GM19395 (cell line): ENCODE measurements at regions not wholly inside any gene's neighbourhood (a gene's known extent, or its start where the extent isn't known, plus 50 kb on each side); places are given as distances from the start of the nearest gene placed in this dataset.

ENCODE experiments used
- ATAC-seq: cut with Tn5 transposase; IDR thresholded peaks from one replicate; pipeline ENCODE4 v1.9.1; 2021; ENCODE audit warnings: mild to moderate bottlenecking, moderate library complexity; ENCODE audit not compliant: unreplicated experiment

DNA sequence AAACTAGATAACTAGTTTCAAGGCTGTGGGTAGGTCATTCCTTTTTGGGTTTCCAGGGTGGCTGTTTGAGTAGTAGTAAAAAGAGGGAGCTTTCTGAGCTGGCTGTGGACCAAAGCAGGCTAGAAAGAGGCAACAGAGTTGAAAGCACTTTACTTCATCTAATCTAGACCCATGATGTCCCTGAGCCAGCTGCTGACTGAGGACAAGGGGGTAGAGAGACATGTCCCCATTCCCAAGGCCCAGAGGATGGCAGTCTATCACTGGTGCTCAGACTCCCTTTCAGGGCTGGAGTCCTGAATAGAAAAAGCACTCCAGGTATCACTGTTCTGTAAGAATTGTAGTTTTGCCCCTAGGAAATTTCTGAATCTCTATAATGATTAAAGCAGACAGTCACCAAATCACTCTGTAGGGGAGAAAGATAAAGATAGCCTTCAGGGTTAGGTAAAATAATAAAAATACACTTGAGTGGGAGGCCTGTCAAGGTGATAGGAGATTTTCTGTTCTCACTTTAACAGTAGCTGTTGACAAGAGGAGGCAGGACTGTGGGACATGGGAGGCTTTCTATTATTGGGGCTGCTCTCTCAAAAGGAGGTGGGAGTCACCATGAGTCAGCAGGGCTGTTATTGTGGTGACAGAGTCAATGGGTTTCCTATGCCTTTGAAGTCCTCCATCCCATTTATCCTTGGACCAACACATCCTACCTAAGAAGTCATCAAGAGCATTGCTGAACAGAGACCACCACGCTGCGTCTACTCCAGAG is 190.2 kb upstream of the MPHOSPH6 start:
- no peak for ATAC-seq

DNA sequence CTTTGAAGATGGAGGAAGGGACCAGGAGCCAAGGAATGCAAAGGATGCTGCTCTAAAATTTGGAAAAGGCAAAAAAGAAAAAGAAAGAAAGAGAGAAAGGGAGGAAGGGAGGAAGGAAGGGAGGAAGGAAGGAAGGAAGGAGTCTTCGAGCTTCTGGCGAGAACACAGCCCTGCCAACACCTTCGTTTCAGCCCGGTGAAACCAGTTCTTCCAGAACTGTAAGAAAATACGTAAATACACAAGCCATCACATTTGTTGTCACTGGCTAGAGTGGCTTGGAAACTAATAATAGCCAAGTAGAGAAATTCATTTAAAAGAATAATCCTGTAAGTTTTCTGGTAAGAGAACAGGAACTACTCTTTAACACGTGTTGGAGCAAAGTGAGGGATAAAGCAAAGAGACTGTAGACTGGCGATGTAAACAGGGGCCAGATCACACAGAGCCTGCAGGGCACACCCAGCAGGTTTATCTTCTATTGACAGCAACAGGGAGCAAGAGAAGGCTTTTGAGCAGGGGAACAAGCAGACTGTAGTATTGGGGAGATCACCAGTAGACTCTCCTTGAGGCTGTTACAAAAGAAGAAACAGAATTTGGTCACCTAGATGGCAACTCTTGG is 188.7 kb upstream of the MPHOSPH6 start:
- ATAC-seq: no peak

DNA sequence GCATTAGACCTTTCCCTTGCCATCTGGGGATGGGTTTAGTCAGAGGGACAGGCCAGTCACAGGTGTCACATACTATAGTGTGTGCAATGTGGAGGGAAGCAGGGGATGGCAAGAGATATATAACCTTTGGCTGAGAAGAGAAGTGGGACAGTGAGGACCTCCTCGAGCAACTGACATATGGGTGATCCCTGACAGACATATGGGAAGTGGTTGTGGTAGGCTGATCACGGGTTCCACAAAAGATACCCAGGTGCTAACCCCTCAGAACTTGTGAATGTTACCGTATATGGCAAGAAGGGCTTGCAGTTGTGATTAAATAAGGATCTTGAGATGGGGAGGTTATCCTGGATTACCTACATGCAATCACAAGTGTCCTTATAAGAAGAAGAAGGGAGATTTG is 188.1 kb upstream of the MPHOSPH6 start:
- ATAC-seq: no peak

DNA sequence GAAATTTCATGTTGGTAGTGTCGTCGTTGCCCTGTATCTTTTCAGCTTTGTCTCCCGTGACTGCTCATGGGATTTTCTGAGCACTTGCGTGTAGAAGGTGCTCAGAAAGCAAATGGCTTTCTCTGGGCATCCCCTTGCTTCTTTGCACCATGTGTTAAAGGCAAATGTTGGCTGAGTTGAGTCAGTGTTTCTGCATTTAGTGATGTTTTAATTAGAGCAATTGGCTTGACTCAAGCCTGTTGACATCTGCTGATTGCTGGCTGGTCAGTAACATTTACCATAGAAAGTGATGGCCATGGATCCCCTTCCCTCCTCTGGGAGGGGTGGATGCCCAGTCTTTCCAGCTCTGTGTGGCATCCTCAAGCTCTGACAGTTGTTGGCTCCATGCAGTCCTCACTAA is 187.2 kb upstream of the MPHOSPH6 start:
- ATAC-seq: no peak

DNA sequence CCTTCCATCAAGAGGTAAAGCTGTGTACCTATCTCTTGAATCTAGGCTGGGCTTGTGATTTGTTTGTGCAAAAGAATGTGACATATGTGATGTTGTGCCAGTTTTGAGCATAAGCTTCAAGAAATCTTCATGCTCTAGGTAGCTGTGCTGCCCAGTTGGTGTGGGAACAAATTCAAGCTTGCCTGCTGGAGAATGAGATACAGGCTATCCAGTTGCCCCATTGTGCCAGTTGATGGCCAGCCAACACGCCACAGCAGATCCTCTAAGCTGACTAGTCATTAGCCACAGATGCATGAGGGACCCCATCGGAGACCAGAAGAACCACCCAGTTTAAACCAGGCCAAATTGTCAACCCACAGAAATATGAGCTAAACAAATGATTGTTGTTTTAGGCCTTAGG is 180.5 kb upstream of the MPHOSPH6 start:
- no peak for ATAC-seq

GRCh38 chr16:82345318-82345717 is 175.3 kb upstream of the MPHOSPH6 start:
- no peak for ATAC-seq

DNA sequence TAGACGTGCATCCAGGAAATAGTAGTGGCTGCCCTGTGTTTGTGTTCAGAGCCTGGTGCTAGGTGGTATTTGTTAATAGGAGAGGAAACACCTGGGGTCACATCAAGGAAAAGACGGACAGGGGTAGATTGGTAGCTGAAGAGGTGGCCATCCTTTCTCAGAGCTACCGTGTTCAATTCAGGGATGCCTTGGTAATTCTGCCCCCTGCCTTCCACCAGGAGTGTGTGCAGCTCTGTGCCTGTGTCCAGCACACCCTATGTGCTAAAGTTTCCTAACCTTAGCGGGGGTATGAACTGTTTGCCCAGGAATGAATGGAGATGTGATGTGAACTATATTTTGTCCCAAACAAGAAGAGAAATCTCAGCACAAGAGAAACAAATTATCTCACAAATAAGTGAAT is 174.1 kb upstream of the MPHOSPH6 start:
- ATAC-seq: no peak

- ATAC-seq: no peak
Observed at GRCh38 chr16:82341146-82341669, 171.2 kb upstream of the MPHOSPH6 start.

- no peak for ATAC-seq
Observed at GRCh38 chr16:82340531-82340930, 170.5 kb upstream of the MPHOSPH6 start.

- ATAC-seq: no peak
Observed at GRCh38 chr16:82337355-82337754, 167.3 kb upstream of the MPHOSPH6 start.

DNA sequence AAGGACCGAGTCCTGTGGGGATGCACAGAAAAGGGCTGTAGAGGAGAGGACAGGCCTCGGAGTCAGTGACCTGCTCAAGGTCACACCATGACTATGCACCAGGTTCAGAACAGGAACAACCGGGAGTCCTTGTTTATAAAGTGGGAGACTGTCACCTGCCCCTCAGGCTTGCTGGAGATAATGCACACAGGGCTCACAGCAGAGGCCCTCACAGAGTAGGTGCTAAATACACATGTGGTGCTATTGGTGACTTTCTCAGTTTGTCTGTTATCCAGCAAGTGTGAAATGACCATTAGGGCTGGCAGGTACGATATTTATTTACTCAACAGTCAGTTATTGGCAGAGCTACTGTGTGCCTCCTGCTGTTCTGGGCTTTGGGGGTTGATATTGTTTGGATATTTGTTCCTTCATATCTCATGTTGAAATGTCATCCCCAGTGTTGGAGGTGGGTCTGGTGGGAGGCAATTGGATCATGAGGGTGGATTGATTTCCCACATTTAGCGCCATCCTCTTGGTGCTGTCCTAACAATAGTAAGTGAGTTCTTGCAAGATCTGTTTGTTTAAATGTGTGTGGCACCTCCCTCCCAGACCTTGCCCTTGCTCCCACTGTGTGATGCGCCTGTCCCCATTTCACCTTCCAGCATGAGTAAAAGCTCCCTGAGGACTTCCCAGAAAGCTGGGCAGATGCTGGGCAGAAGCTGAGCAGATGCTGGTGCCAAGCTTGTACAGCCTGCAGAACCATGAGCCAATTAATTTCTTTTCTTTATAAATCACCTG is 162.1 kb upstream of the MPHOSPH6 start:
- ATAC-seq: no peak

DNA sequence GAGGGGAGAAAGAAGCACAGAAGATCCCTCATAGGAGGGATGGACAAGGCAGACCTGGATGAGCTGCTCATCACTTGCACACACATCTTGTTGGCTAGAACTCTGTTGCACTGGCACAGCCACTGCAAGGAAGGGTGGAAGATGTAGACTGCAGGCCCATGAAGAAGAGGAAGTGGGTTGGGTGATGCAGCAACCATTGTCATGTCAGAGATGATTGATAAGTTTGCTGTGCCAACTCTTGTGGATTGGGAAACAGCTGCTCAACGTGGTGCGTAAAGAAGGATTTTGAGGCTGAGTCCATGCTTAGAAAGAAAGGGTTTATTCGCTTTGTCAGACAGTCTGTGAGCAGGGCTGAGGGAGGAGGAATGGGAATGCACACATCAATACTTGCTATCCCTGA is 161.4 kb upstream of the MPHOSPH6 start:
- no peak for ATAC-seq

GRCh38 chr16:82329504-82330192 is 159.6 kb upstream of the MPHOSPH6 start:
- ATAC-seq: no peak

- ATAC-seq: no peak
Observed at GRCh38 chr16:82328881-82329469, 159.0 kb upstream of the MPHOSPH6 start.

- no peak for ATAC-seq
Observed at GRCh38 chr16:82323171-82323570, 153.1 kb upstream of the MPHOSPH6 start.

GRCh38 chr16:82322177-82322576 is 152.2 kb upstream of the MPHOSPH6 start:
- ATAC-seq: no peak

GRCh38 chr16:82319038-82319437 is 149.0 kb upstream of the MPHOSPH6 start:
- no peak for ATAC-seq

- no peak for ATAC-seq
Observed at GRCh38 chr16:82317411-82318167, 147.6 kb upstream of the MPHOSPH6 start.

- ATAC-seq: no peak
Observed at GRCh38 chr16:82313754-82314153, 143.7 kb upstream of the MPHOSPH6 start.

GRCh38 chr16:82311528-82311927 is 141.5 kb upstream of the MPHOSPH6 start:
- ATAC-seq: no peak
